SU-DHL-6 (cell line): ENCODE measurements at regions not wholly inside any gene's neighbourhood (a gene's known extent, or its start where the extent isn't known, plus 50 kb on each side); places are given as distances from the start of the nearest gene placed in this dataset.

Experiments used
- H2AFZ ChIP-seq: fragments of 200-600 bp; sonication (generic); 2 replicates; pipeline ENCODE4 v1.6.1; 2014; ENCODE audit warnings: low read depth, mild to moderate bottlenecking, moderate library complexity, mixed read lengths, antibody characterized with exemption, low read length; ENCODE audit not compliant: severe bottlenecking
- H3F3A ChIP-seq: fragments of 200-600 bp; shearing (Covaris generic); 2 replicates; pipeline ENCODE4 v1.6.0; 2016; ENCODE audit warnings: antibody characterized with exemption, mild to moderate bottlenecking; ENCODE audit not compliant: insufficient read depth
- H3K27ac ChIP-seq: fragments of 200-600 bp; sonication (generic); 2 replicates; pipeline ENCODE4 v1.5.1; 2016; ENCODE audit warnings: low read depth, mild to moderate bottlenecking, low read length, moderate library complexity, mixed read lengths
- H3K27me3 ChIP-seq: fragments of 200-600 bp; sonication (generic), shearing (Covaris generic); 2 replicates; pipeline ENCODE4 v1.6.0; 2014; ENCODE audit warnings: mild to moderate bottlenecking, low read length
- H3K36me3 ChIP-seq: fragments of 200-600 bp; sonication (generic); 2 replicates; pipeline ENCODE4 v1.6.1; 2014; ENCODE audit warnings: mild to moderate bottlenecking, low read length, mixed read lengths
- H3K4me2 ChIP-seq: fragments of 300-600, 200-600 bp; shearing (Covaris generic), sonication (generic); 2 replicates; pipeline ENCODE4 v1.6.0; 2014; ENCODE audit warnings: low read length, low read depth, mild to moderate bottlenecking; ENCODE audit not compliant: poor library complexity, severe bottlenecking
- H3K4me3 ChIP-seq: fragments of 200-600 bp; sonication (generic); 2 replicates; pipeline ENCODE4 v1.5.1; 2014; ENCODE audit warnings: antibody characterized with exemption, low read length, mild to moderate bottlenecking, mixed read lengths; ENCODE audit not compliant: insufficient read depth, poor library complexity, severe bottlenecking
- H3K79me2 ChIP-seq: fragments of 200-600 bp; sonication (generic); 2 replicates; pipeline ENCODE4 v1.6.1; 2014; ENCODE audit warnings: mild to moderate bottlenecking, low read length, moderate library complexity; ENCODE audit not compliant: insufficient read depth
- H3K9ac ChIP-seq: fragments of 200-600 bp; sonication (generic); 2 replicates; pipeline ENCODE4 v1.7.0; 2014; ENCODE audit warnings: mild to moderate bottlenecking, low read length
- H3K9me2 ChIP-seq: fragments of 200-600 bp; sonication (generic); replicated peaks from 2 replicates; pipeline ENCODE4 v1.6.1; 2014; ENCODE audit warnings: low read length; ENCODE audit not compliant: insufficient read depth
- H3K9me3 ChIP-seq: fragments of 200-600 bp; sonication (generic); 2 replicates; pipeline ENCODE4 v1.6.1; 2014; ENCODE audit warnings: low read length, mixed read lengths; ENCODE audit not compliant: insufficient read depth
- H4K20me1 ChIP-seq: fragments of 200-600 bp; sonication (generic); 2 replicates; pipeline ENCODE4 v1.6.1; 2014; ENCODE audit warnings: low read depth, mild to moderate bottlenecking, antibody characterized with exemption, low read length, moderate library complexity, mixed read lengths
- CTCF ChIP-seq: fragments of 200-600 bp; sonication (generic); IDR thresholded peaks from one replicate; pipeline ENCODE4 v1.5.1; 2017; ENCODE audit warnings: antibody characterized with exemption, mild to moderate bottlenecking, low read length, moderate library complexity; ENCODE audit not compliant: insufficient read depth, poor library complexity, severe bottlenecking
- EZH2phosphoT487 ChIP-seq: fragments of 200-600 bp; sonication (generic), shearing (Covaris generic); conservative IDR thresholded peaks from 2 replicates; pipeline ENCODE4 v1.6.1; 2018; ENCODE audit warnings: mild to moderate bottlenecking, antibody characterized with exemption, low read length, moderate library complexity, mixed read lengths

GRCh38 chr14:83253870-83254269 is 1720.2 kb upstream of the SEL1L start:
- H3K27ac ChIP-seq = no peak overlapping the region
- TF ChIP-seq CTCF (no peak), EZH2phosphoT487 (no peak)
- no peaks in the 10 kb centered on the region for H4K20me1 ChIP-seq
- H3K9me3 ChIP-seq = no peaks in the 10 kb centered on the region
- H3K9ac ChIP-seq = no peak overlapping the region
- no peaks in the 10 kb centered on the region for H3K79me2 ChIP-seq
- H3K27me3 ChIP-seq = no peaks in the 10 kb centered on the region
- H3K4me3 ChIP-seq = no peak overlapping the region
- H3F3A ChIP-seq = no peaks in the 10 kb centered on the region
- H3K4me2 ChIP-seq = no peak overlapping the region
- no peaks in the 10 kb centered on the region for H3K9me2 ChIP-seq
- no peak overlapping the region for H2AFZ ChIP-seq
- H3K36me3 ChIP-seq = no peaks in the 10 kb centered on the region

- H3K9me2 ChIP-seq = no peaks in the 10 kb centered on the region
- TF ChIP-seq EZH2phosphoT487 (no peak), CTCF (no peak)
- no peak overlapping the region for H2AFZ ChIP-seq
- H3K9ac ChIP-seq = no peak overlapping the region
- H3K9me3 ChIP-seq = no peaks in the 10 kb centered on the region
- H3F3A ChIP-seq = no peaks in the 10 kb centered on the region
- H3K4me2 ChIP-seq = no peak overlapping the region
- H3K27ac ChIP-seq = no peak overlapping the region
- no peaks in the 10 kb centered on the region for H3K79me2 ChIP-seq
- no peaks in the 10 kb centered on the region for H3K36me3 ChIP-seq
- no peaks in the 10 kb centered on the region for H3K27me3 ChIP-seq
- no peak overlapping the region for H3K4me3 ChIP-seq
- H4K20me1 ChIP-seq = no peaks in the 10 kb centered on the region
Measured at GRCh38 chr14:83255015-83255726, 1721.5 kb upstream of the SEL1L start.

- H2AFZ ChIP-seq = no peak overlapping the region
- no peaks in the 10 kb centered on the region for H3K9me2 ChIP-seq
- H3K27ac ChIP-seq = no peak overlapping the region
- no peaks in the 10 kb centered on the region for H3F3A ChIP-seq
- no peaks in the 10 kb centered on the region for H3K9me3 ChIP-seq
- no peaks in the 10 kb centered on the region for H3K27me3 ChIP-seq
- TF ChIP-seq CTCF = no peak
- TF ChIP-seq EZH2phosphoT487 = no peak
- no peak overlapping the region for H3K9ac ChIP-seq
- H3K4me3 ChIP-seq = no peak overlapping the region
- H3K4me2 ChIP-seq = no peak overlapping the region
- no peaks in the 10 kb centered on the region for H3K36me3 ChIP-seq
- H3K79me2 ChIP-seq = no peaks in the 10 kb centered on the region
- no peaks in the 10 kb centered on the region for H4K20me1 ChIP-seq
Measured at GRCh38 chr14:83255727-83256090, 1722.1 kb upstream of the SEL1L start.
